DMS53 treated with DMSO at 0.1 percent for 48 hours (cell line): ENCODE measurements at regions not wholly inside any gene's neighbourhood (a gene's known extent, or its start where the extent isn't known, plus 50 kb on each side); places are given as distances from the start of the nearest gene placed in this dataset.
A peak's percentile ranks its signal among the peaks of the same experiment; 100 is the strongest.

Experiments used
- DNase-seq: peaks from one replicate; lab custom pipeline; 2025; ENCODE audit not compliant: unreplicated experiment; lab: John Stamatoyannopoulos, UW

DNA sequence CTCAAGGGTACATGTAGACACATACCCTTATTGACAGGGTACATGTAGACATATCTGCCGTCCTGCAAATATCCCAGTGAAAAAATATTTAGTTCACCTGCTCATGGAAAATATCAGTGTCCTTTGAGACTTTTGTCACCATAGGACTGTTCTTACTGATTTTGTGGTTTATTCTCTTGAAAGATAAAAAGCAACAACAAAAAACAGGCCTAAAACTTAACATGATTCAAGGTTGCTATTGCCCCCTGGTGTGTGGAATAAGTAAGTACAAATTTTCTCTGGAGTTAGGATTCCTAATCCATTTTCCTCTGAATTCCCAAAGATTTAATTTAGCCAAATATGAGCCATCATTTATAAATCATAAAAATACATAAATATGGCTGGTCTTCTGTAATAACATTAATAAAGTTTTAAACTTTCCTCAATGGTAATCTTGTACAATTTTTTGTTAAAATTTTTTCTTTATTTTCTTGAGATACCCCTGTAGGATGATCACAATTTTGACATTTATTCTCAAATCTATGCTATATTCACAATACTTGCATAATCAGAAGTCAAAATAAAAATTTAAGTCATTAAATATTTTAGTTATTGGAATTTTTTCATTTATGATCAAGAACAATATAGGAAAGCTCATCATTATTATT lies 741.4 kb upstream of the POT1 start:
- DNase-seq = peak; percentile 43

DNA sequence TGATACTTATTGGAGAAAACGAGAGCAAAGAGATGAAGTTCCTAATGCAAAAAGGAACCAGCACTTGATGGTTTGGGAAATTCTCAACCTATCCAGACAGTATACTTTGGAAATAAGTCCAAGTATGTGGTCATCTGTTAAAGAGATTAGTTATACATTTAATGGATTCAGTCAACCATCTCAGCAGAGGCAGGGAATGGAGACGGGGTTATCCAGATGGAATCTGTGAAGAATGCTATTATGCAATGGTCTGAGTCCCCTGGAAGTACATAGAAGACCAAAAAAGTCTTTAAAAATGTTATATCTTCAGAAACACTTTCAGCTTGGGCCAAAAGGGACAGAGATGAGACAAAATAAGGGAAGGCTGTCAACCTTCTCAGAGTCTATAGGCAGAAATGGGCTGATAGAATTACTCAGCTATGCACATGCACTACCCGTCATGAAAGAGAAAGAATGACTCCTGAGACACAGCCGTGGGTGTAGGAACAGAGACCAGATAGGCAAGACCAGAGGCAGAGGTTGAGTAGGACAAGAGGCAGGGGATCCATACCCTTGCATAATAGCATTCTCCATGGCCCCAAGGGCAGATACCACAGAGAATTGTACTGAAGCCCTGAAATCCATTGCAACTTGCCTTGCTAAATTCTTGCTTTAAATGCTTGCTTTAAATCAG lies 738.8 kb upstream of the POT1 start:
- DNase-seq = no peak

DNA sequence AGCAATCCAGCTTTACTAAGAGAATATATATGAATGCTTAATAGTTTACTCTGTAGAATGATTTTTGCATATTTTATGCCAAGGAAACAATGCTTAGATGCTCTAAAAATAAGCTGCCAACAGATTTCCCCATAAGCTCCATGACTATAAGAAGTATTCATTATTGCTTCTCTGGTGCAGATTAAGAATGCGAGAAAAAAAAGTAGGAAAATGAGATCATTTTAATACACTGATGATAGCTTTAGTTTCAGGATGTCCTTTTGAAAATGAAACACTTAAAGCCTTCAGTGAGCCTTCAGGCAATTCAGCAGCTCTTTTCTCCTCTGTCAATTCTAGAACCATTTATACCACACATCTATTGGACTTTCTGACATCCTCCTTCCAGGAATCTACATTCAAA lies 735.0 kb upstream of the POT1 start:
- DNase-seq = no peak

DNA sequence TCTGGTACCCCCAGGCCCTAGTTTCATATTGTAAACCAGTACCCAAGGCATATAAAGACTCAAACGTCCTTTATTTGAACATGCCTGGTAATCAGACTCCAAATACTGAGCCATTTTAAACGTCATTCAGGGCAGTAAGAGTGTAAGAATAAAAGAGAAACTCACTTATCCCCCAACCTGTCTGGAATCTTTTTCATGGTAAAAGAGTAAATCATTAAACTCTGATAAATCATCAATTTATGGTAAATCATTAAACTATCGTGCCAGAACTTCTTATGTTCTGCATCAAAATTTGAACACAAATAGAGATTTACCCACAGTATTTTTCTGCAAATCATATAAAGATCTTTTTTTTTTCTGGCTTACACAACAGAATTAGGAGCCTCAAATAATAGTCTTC lies 734.3 kb upstream of the POT1 start:
- DNase-seq = no peak

DNA sequence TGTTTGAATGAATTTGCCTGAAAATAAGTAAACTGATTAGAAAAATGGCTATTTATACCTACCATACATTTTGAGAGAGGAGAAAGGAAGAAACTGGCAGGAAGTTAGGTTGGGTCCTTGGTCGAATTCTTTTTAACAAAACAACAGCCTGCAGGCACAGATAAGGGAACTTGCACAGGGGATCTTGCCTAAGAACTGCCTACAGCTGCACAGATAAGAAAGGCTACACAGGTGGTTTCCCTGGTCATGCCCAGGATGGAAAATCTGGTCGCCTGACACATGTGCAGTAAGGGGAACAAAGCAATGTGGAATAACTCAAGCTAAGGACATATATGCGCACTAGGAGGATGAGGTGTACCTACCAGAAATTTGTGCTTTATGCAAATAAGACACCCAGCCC lies 732.1 kb upstream of the POT1 start:
- DNase-seq = no peak

DNA sequence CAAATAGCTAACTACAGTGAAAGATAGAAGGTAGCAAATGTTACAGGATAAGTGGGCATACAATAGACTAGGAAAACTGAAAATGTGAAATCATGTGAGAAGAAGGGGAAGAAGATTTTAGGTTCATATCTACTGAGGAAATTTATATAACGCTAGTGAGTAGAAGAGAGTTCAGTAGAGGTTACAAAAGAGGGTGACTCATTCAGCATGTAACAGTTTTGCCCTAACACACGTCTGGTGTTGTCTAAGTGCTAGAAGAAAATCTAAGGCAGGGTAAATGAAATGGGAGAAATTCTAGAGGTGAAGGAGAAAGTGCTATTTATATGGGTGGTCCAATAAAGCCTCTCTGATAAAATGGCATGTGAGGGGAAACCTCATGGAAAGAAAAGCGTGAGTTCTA lies 731.4 kb upstream of the POT1 start:
- no peak for DNase-seq

DNA sequence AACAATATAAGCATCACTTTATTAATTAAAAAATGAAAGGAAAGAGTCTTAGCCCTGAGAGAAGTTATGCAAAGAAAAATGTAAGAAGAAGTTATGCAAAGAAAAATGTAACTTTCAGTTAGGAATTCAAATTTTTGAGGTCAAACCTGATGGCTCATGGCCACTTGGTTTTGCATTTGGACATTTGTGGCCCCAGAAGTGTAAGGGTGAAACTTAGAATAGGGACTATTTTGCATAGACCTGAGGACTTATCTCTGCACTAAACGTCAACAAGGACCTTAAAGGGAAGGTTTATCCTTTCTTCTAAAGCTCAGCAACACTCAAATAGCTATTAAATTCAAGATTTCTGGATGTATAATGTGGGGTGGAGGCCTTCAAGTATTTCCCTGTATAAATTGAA lies 724.5 kb upstream of the POT1 start:
- DNase-seq = no peak

DNA sequence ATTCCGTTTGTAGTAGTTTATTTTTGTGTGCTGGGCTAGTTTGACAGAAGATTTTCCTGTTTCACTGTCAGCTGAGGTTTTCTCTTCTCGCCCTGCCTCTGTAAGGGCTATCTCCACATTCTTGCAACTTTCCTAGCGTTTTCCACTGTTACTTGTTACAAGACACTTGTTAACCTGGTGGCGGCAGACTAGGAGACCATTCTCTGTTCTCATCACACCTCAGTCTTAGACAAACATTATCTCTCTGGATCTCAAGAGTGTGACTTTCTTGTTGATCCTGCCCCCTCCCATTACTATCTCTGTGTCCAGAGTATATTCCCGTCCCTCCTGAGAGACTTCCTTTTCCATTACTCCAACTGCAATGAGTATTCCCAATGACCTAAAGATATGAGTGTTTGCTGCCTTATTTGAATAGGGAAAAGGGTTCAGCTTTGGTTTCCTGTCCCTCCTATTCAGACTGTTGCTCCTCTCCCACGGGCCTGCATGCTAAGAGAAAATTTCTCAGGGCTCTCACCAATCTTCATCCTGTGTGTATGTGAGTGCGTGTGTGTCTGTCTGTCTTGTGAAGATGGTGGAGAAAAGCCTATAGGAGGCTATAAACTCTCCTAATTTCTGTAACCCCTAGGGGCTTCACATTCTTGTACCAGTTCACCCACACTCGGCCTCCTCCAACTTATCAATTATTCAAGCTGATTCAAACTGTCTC lies 722.4 kb upstream of the POT1 start:
- no peak for DNase-seq

DNA sequence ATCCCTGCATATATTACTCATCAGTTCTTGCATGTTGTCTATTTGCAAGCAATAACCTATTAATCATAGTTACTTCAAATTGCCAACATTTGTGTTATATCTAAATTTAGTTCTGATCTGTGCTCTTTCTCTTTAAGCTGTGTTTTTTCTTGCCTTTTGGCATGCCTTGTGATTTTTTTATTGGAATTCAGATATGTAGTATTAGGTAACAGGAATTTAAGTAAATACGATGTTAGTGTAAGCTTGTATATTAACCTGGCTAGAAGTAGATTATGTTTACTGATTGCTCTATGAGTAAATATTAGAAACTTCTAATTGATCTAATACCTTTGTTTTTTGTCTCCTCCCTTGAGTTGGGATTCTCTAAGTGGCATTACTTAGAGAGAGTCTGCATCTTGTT lies 718.9 kb upstream of the POT1 start:
- no peak for DNase-seq

DNA sequence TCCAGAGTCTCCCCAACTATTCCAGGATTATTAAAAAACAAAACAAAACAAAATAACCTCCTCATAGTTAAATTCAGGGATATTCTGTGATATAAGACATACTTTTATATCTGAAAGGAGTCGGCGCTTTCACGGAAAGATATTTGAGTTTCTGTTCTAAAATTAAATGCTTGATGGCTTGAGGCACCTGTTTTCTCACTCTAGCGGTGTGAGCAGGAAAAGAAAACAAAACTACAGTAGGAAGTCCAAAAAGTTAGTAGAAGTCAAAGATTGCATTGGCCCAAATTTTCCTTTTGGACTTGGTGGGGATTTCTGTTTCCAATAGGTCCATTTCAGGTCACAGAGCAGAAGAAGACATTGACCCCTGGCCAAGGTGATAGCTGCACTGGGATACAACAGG lies 716.1 kb upstream of the POT1 start:
- no peak for DNase-seq

DNA sequence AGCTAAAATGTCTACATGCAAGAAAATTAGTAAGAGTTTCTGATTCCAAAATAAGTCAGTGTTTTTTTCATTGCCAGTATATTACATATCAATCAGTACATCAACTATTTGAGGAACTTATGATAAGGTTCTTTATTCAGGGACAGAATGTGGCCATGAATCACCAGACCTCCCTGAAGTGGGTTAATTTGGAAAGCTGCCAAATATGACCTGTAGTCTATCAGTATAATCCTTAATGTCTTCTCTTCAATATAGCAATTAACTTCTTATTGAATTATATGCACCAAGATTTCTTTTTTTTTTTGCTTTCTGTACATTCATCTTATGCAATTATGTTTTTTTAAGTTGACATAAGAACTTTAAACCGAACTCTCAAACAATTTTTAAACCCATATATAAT lies 714.5 kb upstream of the POT1 start:
- DNase-seq = no peak

DNA sequence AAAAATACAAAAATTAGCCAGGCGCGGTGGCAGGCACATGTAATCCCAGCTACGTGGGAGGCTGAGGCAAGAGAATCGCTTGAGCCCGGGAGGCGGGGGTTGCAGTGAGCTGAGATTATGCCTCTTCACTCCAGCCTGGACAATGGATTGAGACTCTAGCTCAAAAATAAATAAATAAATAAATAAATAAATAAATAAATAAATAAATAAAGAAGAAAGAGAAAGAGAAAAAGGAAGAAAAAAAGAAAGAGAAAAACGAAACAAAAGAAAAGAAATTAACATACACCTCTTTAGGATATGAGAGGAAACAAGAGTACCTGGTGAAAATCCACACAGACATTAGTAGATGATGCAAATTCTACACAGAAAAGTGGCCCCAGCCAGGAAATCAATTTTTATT lies 713.7 kb upstream of the POT1 start:
- no peak for DNase-seq

DNA sequence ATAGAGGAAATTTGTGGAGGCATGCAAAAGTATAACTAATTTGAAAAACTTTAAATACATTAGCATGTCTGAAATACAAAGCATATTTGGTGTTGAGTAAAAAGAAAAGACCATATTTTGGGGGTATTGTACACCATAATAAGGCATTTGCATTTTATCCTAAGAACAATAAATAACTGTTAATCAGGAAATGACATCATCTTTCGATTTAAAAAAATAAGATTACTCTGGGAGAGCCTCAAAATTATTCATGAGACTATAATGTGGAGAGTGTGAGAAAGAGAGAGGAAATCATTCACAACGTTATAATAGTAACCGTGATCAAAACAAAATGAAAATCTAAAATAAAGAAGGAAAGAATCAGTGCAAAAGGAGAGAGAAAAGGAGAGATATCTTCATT lies 712.3 kb upstream of the POT1 start:
- no peak for DNase-seq

DNA sequence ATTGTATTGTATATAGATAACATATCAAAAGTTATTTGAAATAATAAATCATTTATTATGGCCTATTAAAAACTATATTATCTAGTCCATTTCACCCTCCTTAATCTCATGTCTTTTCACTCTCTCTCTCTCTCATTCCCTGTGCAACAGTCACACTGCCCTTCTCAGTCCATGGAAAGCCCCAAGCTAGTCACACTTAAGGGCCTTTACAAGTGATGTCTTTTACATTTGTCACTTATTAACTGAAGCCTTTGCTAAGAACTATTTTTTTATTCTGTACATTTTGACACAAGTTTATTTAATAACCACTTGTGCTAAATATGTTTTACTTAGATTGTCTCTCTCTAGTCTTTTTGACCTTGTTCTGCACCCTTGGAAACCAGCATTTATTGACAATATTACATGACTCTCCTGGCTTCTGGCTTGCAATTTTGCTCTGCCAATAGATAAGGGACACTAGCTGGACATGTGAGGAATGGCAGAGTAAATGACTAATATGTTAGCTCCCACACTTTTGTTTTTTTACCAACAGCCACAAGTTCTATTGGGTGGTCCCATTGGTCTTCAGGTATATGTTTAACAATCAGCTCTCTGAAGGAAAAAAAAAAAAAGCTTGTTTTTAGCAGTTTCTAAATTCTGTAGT lies 706.8 kb upstream of the POT1 start:
- DNase-seq = no peak

DNA sequence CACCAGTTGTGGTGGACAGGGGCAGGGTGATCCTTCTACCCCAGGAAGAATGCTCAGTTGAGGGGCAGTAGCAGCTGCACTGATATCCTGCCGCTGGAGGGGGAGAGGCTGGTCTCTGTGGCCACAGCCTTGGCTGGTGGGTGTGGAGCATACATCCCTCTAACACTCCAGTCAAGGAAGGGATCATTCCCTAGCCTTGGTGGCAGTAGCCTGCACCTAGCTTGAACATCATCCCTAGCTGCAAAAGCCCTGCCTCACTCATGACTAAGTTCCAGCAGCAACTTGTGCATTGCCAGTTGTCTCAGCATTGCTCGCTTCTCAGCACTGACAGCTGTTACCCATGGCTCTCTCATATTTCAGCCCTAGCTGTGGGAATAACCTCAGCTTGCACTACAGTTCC lies 688.9 kb upstream of the POT1 start:
- no peak for DNase-seq

DNA sequence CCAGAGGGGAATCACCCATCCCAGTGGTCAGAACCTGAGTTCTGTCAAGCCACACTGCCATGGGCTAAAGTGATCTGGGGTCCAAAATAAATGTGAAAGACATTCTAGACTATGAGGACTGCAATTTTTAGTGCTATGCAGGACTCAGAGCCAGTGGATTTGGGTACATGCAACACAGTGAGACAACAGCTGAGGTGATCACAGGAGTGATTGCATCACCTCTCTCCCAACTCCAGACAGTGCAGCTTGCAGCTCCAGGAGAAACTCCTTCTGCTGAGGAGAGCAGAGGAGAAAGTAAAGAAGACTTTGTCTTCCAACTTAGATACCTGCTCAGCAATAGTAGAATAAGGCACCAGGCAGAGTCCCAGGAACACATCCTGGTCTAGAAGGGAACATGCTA lies 682.0 kb upstream of the POT1 start:
- DNase-seq = no peak

DNA sequence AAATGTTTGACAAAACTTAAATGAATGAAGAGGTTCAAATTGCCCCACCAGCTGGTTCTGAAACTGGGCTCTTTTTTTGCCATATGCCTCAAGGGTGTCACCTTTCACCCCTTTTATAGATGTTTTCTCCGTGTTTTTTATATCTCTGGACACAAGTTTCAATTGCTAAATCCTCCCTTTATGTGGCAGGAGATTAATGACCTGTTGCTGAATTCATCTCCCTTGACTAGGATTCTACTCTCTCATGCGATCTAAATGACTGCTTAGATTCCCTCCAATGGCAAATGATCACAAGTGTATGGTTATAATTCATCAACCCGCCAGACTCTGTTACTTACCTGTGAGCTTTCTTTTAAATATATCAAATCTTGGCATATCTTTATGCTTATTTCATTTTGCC lies 677.0 kb upstream of the POT1 start:
- no peak for DNase-seq

DNA sequence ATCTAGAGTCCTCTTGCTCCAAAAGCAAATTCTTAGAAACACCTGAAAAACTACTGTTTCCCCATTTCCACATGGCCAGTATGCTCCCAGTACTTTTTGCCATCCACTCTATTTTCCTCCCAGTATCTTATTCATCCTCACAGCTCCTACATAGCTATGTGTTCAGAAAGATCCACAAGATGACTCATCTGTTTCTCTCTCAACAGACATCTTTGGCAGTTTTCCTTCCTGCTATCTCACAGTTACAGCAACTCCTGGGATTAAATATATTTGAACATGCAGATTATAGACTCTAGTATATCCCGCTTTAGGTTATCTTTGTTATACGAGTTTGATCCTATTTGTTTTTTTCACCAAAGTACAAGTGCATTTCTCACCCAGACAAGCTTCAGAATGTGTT lies 675.6 kb upstream of the POT1 start:
- peak; percentile 18 for DNase-seq

DNA sequence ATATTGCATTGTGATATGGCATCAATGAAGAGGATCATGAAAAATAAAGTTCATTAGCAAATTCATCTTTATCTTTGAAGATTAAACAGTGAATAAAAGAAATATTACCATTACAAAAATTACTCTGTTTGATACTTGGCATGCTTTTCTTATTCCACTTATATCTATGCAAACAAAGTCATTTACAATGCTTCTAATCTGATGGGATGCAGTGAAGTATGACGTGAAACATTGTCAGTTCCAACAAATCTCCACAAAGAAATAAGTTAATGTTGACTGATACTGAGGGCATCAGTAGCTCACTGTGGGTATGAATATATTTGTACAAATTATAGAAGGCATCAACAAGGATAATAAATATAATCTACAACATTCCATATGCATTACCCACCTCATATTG lies 672.8 kb upstream of the POT1 start:
- DNase-seq = no peak

DNA sequence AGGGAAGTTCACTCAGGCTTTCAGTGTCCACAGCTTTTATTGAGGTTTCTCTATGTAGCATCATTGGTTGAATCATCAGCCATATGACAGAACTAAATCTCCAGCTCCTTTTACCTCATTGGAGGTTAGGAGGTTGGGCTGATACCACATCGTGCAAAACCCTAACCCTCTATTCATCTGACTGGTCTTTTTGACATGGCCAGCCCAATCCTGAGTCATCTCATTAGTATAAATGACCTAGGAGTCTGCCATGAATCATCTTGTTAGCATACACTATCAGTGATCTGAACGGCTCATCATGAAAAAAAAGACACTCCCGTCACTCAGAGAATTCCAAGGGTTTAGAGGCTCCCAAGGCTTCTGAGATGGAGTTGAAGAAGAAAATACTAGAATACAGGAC lies 669.8 kb upstream of the POT1 start:
- no peak for DNase-seq

DNA sequence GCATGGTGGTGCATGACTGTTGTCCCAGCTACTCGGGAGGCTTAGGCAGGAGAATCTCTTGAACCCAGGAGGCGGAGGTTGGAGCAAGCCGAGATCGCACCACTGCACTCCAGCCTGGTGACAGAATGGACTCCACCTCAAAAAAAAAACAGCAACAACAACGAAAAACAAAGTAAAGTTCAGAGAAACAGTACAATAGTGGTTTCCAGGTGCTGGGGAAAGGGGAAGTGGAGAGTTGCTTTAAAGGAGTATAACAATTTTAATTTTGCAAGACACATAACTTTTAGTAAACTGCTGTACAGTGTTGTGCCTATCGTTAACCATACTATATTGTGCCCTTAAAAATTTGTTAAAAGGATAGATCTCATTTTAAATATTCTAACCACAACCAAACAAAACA lies 662.7 kb upstream of the POT1 start:
- no peak for DNase-seq

DNA sequence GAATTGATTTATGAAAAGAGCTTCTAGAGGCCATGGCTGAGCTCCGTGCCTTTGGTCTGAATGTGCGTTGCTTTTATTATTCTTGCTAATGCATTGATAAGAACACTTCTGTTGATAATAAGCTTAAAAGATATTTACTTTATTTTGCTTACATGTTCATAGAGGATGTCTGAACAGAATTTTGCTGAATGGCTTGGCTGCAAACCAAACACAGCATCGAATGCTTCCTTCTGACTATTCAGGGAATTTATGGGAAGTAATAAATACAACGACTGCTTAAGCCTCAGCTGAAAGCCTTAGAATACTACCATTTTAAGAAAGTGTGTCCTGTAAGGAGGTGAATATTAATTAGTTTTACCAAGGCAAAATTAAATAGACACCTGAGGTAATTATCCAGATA lies 643.5 kb upstream of the POT1 start:
- DNase-seq = no peak
